HG03521 (cell line): ENCODE measurements at regions not wholly inside any gene's neighbourhood (a gene's known extent, or its start where the extent isn't known, plus 50 kb on each side); places are given as distances from the start of the nearest gene placed in this dataset.
"Not testable (repeated sequence)": the region's sequence is repeated elsewhere in the genome, so short reads cannot be mapped to it uniquely, and the experiment has no call there.

ENCODE experiments used
- ATAC-seq: cut with Tn5 transposase; IDR thresholded peaks from one replicate; pipeline ENCODE4 v1.9.1; 2021; ENCODE audit warnings: mild to moderate bottlenecking, moderate library complexity; ENCODE audit not compliant: unreplicated experiment

DNA sequence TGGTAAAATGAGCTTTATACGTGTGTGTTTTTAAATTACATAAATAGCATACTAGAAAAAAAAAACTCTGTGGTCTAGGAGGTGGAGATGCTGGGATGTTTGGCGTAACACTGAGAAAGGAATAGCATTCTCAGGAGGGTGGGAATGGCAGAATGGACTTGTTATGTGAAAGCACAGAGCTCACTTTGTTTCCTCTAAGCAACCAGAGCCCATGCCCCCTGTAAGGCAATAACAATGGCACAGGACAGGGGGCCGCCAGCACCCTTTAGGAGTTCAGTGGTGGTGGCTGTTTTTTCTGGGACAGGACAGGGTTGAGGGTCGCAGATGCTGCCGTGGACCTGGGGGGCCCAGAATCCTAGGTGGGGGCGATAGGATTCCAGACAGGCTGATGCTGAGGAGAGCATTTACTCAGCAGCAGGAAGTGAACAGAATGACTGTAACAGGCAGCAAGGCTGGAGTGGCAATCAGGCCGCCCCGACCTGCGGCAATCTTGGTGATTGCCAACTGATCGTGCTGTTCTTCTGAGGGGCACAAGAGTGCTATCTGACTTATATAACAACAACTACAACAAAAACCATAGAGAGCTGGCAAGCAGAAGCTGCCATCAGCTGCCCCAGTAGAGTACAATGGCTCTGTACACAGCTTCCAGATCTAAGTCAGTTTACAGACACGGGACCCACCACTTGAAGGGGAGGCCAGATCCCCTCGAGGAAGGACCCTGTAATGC, 160.4 kb downstream of the UACA start:
- no peak for ATAC-seq

- ATAC-seq: no peak
Measured at GRCh38 chr15:70602281-70602680, 161.1 kb downstream of the UACA start.

DNA sequence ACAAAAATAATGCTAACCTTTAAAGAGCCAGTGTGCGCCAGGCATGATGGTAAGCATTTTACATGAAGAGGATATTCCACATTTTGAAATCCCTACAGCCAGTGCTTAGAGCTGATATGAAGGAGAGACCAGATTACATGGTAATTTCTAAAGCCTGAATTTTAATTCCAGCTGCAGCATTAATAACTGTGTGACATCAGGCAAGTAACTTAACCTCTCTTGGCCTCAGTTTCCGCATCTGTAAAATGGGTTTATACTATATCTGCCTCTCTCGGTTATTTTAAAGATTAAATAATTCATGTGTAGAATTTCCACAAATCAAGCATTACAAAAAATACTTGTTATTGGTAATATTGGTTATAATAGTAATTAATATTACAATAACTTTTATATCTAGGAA, 165.4 kb downstream of the UACA start:
- ATAC-seq: no peak

DNA sequence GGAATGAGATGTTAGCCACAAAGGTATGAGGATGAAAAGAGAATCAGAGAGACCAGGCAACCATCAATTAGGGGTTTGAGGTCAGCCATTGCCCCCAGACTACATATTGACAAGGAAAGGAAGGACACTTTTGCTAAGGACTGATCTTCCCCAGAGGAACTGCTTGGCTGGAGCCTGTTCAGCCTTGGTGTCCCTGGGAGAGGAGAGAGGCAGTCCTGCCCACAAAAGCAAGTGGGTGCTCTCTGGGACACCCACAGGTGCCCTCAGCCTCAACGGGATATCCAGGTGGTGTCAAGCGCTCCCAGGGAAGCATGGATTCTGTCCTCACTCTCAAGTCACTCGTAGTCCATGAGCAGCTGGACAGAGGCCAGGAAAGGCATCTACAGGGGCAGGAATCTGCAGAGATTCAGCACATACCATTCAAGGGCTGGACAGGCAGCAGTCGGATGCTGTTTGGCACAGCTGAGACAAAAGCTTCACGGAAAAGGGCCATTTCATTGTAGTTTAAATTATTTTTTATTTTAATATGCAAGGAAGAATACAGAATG, 166.2 kb downstream of the UACA start:
- ATAC-seq: no peak

- no peak for ATAC-seq
Measured at GRCh38 chr15:70596354-70597055, 166.9 kb downstream of the UACA start.

DNA sequence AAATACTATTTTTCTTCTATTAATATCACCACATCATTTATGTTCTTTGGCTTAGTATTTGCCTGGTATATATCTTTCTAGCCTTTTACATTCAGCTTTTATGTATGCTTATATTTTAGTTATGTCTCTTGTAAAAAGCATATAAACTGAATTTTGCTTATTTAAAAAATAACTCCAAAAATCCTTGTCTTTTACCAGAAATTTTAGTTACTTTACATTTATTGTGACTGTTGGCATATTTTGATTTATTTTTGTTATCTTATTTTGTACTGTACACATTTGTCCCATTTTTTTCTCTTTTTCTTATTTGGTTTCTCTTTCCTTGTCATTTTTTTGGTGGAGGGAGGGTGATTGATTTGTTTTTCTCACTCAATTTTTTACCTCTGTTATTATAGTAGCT, 169.6 kb downstream of the UACA start:
- ATAC-seq: no peak

DNA sequence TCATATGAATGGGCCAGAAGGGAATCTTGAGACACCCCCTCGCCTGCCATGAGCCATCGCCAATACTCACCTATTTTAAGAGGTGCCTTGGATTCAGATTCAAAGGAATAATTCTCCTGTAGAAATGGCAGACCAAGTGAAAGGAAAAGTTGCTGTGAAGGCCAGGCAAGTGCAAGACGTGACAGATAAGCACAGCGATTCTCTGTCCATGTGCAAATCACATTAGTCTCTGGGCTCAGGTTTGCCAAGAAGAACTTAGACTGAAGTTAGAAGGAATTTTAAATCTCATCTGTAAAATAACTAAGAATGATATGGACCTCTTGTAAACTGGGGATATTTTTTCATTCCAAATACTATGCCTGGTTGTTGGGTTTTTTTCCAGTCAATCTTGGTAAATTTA, 173.6 kb downstream of the UACA start:
- ATAC-seq: no peak

- ATAC-seq: no peak
Measured at GRCh38 chr15:70589221-70589620, 174.1 kb downstream of the UACA start.

- no peak for ATAC-seq
Measured at GRCh38 chr15:70588613-70589012, 174.7 kb downstream of the UACA start.

DNA sequence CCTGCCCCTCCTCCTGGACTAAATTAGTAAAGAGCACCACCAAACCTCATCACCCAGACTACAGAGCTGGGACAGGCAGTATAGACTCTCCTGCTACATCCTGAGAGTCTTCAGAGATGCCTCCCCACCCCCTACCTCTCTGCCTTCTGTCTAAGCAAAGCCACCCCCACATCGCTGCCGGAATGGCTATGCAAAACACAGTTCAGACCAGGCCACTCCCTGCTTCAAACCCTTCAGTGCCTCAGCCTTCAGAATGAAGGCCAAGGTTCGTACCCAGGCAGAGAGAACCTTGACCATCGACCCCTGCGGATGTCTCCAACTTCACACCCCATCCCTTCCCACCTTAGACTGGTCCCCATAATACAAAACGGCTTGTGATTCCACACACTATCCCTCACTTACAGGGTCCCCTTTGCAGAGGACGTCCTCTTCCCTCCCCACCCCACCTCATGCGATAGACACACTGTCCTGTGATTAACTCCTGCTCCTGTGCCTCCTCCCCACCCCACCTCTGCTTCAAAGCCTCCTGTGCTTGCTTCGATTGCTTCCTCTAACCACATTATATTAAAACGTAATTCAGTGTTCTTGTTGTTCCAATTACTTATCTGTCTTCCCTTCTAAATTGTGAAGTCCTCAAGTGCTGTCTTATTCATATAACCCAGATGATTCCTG, 175.3 kb downstream of the UACA start:
- no peak for ATAC-seq

GRCh38 chr15:70587012-70587634, 176.2 kb downstream of the UACA start:
- ATAC-seq: not testable (repeated sequence)

DNA sequence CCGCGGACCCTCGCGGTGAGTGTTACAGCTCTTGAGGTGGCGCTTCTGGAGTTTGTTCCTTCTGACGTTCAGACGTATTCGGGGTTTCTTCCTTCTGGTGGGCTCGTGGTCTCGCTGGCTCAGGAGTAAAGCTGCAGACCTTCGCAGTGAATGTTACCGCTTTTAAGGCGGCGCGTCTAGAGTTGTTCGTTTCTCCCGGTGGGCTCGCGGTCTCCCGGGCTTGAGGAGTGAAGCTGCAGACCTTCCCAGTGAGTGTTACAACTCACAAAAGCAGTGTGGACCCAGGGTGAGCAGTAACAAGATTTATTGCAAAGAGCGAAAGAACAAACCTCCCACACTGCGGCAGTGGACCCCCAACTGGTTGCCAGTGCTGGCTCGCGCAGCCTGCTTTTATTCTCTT, 177.1 kb downstream of the UACA start:
- no peak for ATAC-seq

GRCh38 chr15:70585707-70586034, 177.7 kb downstream of the UACA start:
- ATAC-seq: no peak

DNA sequence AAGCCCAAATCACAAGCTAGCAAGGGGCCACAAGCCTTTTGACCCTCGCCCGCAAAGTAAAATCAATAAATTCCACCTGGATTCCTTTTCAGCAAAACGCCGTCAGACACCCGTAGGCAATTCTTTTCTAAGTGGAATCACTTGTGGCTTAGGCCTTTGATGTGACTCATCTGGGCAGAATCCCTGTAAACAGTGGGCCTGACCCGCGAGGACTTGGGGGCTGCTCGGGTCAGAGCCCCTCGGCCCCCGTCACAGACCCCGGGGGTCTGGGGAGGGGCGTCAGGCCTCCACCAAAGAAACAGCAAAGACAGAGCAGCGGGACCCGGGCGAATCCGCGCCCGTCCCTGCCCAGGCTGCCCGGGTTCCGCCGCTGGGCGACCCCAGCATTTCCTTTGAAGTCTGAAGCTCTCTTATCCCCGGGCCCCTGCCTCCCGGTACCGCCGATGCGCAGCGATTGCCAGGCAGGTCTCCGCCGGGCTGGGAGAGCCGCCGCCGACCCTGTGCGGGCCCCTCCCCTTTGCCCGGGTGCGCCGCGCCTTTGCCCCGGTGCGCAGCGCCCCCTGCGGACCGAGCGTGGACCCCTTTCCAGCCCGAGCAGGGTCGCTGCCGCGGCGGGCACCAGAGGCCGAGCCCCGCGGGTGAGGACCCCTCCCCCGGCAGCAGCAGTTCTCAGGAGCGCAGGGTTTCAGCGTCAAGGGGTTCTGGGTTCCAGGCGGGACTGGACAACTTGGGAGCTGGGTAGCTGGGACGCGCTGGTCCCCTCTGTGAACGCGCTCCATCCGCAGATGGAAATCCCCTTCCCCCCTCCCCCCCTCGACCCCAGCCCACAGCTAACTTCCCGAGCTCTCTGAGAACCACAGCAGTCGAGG, 178.3 kb downstream of the UACA start:
- ATAC-seq: no peak

DNA sequence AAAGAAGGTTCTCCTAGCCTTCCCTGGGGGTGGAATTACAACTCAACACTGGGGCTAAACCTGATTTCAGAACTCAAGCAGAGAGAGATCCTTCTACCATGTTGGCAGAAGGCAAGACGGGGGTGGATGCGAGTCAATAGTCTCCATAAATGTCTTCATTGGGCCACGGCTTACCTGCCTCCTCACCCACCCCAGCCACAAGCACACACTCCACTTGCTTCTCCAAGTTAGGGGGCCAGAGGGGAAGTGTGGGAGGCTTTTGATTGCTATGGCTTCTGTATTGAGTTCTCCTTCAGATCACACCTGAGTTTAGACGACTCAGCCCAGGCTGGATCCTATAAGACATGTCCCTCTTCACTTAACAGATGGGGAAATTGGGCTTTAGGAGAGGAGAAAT, 178.9 kb downstream of the UACA start:
- ATAC-seq: no peak

GRCh38 chr15:70583006-70583405, 180.4 kb downstream of the UACA start:
- no peak for ATAC-seq

- ATAC-seq: no peak
Measured at GRCh38 chr15:70582143-70582945, 181.0 kb downstream of the UACA start.

GRCh38 chr15:70580958-70581357, 182.4 kb downstream of the UACA start:
- no peak for ATAC-seq

DNA sequence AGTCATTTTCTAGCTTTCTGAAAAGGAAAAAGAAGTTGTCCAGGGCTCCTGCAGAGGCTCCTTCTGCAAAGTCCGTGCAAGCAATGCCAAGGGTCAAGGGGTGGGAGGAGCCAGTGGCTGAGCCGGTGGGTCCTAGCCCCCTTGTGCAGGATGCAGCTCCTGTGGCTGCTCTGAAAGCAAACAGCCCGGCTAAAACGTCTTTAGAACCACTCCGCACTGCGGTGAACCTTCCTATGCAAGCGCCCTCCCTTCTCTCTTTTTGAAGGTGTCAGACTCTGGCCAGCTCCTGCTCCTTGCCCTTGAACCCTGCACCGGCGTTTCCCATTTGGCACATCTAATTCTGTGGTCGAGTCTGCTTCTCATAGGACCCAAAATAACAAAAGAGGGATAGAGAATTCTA, 183.1 kb downstream of the UACA start:
- no peak for ATAC-seq

GRCh38 chr15:70579766-70580165, 183.6 kb downstream of the UACA start:
- no peak for ATAC-seq
